GM10248 (cell line): ENCODE measurements at regions not wholly inside any gene's neighbourhood (a gene's known extent, or its start where the extent isn't known, plus 50 kb on each side); places are given as distances from the start of the nearest gene placed in this dataset.

Source experiments
- CTCF ChIA-PET: fragments of 300-600 bp; sonication (Branson Sonifier 250); formaldehyde crosslinking; extraction: SDS; loops from one replicate; lab custom pipeline; 2021; ENCODE audit warnings: antibody characterized with exemption; lab: Yijun Ruan, JAX
- POLR2A ChIA-PET: fragments of 350-650 bp; sonication (Branson Sonifier 250); formaldehyde crosslinking; extraction: SDS; loops from one replicate; lab custom pipeline; 2020; ENCODE audit warnings: antibody characterized with exemption; lab: Yijun Ruan, JAX
- DNase-seq: peaks from one replicate; pipeline ENCODE4 v3.0.0; 2012; ENCODE audit errors: extremely low spot score
- TF ChIP-seq, protein P1 (sequence below): IDR thresholded peaks from 2 replicates; pipeline ENCODE4 v1.5.1; 2012; ENCODE audit warnings: mild to moderate bottlenecking, low read depth; ENCODE audit errors: extremely low read depth, missing control alignments, control extremely low read depth

- DNase-seq, result no peak
- ChIA-PET POLR2A (interaction anchor here (0.8 kb wide), 1 partner anchor 14 kb away, joined by 3 read pairs; no protein-coding TSS in a partner anchor), CTCF (interaction anchor here (1.1 kb wide), 1 partner anchor 14 kb away, joined by 3 read pairs; no protein-coding TSS in a partner anchor)
- TF ChIP-seq, protein P1, sequence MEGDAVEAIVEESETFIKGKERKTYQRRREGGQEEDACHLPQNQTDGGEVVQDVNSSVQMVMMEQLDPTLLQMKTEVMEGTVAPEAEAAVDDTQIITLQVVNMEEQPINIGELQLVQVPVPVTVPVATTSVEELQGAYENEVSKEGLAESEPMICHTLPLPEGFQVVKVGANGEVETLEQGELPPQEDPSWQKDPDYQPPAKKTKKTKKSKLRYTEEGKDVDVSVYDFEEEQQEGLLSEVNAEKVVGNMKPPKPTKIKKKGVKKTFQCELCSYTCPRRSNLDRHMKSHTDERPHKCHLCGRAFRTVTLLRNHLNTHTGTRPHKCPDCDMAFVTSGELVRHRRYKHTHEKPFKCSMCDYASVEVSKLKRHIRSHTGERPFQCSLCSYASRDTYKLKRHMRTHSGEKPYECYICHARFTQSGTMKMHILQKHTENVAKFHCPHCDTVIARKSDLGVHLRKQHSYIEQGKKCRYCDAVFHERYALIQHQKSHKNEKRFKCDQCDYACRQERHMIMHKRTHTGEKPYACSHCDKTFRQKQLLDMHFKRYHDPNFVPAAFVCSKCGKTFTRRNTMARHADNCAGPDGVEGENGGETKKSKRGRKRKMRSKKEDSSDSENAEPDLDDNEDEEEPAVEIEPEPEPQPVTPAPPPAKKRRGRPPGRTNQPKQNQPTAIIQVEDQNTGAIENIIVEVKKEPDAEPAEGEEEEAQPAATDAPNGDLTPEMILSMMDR, result no peak
Observed at GRCh38 chr11:19646308-19646707, 66.3 kb upstream of the NAV2 start.

GRCh38 chr11:19644316-19644715, 68.3 kb upstream of the NAV2 start:
- DNase-seq, result no peak
- TF ChIP-seq, protein P1, result no peak
- ChIA-PET CTCF (no interaction called here), POLR2A (no interaction called here)

DNA sequence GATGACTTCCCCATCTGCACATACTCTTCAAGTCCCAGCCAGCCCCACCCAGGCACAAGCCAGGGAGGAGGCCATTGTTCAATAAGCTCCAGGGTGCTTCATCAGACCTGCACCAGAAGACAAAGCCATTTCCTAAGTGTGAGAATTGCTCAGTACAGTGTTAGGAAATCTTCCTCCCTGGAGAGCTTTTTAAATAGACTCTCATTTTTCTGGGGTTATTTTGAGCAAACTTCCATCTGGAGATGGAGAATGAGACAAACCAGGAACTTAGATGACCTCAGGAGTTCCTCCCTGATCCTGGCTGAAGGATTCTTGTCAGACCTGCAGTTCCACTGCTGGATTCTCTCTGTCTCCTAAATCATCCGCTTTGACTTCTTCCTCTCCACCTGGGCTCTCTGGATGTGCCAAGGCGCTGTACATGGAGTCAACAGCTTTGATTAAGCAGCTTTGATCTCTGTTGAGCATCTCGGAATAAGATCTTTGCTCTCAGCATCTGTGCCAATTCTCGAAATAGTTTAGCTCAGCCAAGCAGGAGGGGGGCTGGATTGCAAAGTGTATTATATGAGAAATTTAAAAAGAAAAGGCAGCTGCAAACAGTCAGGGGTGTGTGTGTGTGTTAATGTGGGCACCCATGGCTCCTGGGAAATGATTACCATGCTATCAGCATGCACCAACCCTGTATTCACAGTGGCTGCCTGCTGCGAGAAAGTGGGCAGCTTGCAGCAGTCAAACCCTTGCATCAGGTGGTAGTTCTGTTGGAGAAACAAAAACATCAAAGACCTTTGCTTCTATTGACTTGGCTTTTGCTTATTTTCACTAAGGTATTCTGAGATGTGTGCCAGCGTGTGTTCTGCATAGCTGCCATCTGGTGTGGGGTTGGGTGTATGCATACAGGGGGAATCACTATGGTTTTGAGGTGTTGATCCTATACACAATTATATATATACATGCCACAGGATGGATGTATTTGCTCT, 70.2 kb upstream of the NAV2 start:
- CTCF ChIA-PET, result no interaction called here
- DNase-seq, result no peak
- POLR2A ChIA-PET, result no interaction called here
- TF ChIP-seq, protein P1, result no peak

- POLR2A ChIA-PET, result no interaction called here
Observed at GRCh38 chr11:19639603-19640105, 73.0 kb upstream of the NAV2 start.

DNA sequence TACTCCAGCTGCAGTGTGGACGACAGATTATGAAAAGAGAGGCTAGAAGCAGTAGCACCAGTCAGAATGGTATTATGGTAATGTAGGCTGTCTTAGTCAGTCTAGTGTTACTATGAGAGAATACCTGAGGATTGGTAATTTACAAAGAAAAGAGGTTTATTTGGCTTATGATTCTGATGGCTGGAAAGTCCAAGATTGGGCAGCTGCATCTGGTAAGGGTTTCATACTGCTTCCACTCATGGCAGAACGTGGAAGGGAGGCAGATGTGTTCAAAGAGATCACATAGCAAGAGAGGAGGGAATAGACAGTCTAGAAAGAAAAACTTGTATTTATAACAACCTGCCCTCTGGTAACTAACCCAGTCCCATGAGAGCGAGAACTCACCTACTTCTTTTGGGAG, 77.3 kb upstream of the NAV2 start:
- no peak for DNase-seq
- TF ChIP-seq, protein P1, result no peak
- ChIA-PET CTCF (no interaction called here), POLR2A (no interaction called here)

More at GRCh38 chr11:19639603-19640105, 73.0 kb upstream of the NAV2 start:
- DNase-seq, result no peak
- TF ChIP-seq, protein P1, result no peak
- CTCF ChIA-PET, result interaction anchor here (1.7 kb wide), 1 partner anchor 10 kb away, joined by 3 read pairs; no protein-coding TSS in a partner anchor

GRCh38 chr11:19633276-19633675, 79.4 kb upstream of the NAV2 start:
- TF ChIP-seq, protein P1, result no peak
- DNase-seq, result no peak
- ChIA-PET POLR2A (no interaction called here), CTCF (no interaction called here)
